Osteocyte (in vitro differentiated cells): ENCODE measurements at regions not wholly inside any gene's neighbourhood (a gene's known extent, or its start where the extent isn't known, plus 50 kb on each side); places are given as distances from the start of the nearest gene placed in this dataset.

ENCODE experiments used
- DNase-seq: peaks from one replicate; pipeline ENCODE4 v3.0.0; 2021; ENCODE audit warnings: mixed read lengths; ENCODE audit not compliant: unreplicated experiment; ENCODE audit errors: extremely low spot score
- H3K27ac Mint-ChIP-seq: one replicate; pipeline ENCODE4 v1.8.0; 2021; ENCODE audit warnings: mild to moderate bottlenecking, mixed read lengths; ENCODE audit not compliant: unreplicated experiment
- H3K27me3 Mint-ChIP-seq: one replicate; pipeline ENCODE4 v1.8.0; 2021; ENCODE audit warnings: mixed read lengths; ENCODE audit not compliant: unreplicated experiment
- H3K36me3 Mint-ChIP-seq: one replicate; pipeline ENCODE4 v1.8.0; 2021; ENCODE audit warnings: mixed read lengths; ENCODE audit not compliant: unreplicated experiment
- H3K4me1 Mint-ChIP-seq: one replicate; pipeline ENCODE4 v1.8.0; 2021; ENCODE audit warnings: mixed read lengths; ENCODE audit not compliant: unreplicated experiment
- H3K4me3 Mint-ChIP-seq: one replicate; pipeline ENCODE4 v1.8.0; 2021; ENCODE audit warnings: mild to moderate bottlenecking, moderate library complexity, mixed read lengths; ENCODE audit not compliant: unreplicated experiment
- H3K9me3 Mint-ChIP-seq: one replicate; pipeline ENCODE4 v1.8.0; 2021; ENCODE audit warnings: mixed read lengths; ENCODE audit not compliant: unreplicated experiment
- CTCF ChIP-seq: fragments of 200-600 bp; sonication (generic); IDR thresholded peaks from 2 replicates; pipeline ENCODE4 v1.5.0; 2021; ENCODE audit warnings: antibody characterized with exemption, mild to moderate bottlenecking, moderate library complexity

DNA sequence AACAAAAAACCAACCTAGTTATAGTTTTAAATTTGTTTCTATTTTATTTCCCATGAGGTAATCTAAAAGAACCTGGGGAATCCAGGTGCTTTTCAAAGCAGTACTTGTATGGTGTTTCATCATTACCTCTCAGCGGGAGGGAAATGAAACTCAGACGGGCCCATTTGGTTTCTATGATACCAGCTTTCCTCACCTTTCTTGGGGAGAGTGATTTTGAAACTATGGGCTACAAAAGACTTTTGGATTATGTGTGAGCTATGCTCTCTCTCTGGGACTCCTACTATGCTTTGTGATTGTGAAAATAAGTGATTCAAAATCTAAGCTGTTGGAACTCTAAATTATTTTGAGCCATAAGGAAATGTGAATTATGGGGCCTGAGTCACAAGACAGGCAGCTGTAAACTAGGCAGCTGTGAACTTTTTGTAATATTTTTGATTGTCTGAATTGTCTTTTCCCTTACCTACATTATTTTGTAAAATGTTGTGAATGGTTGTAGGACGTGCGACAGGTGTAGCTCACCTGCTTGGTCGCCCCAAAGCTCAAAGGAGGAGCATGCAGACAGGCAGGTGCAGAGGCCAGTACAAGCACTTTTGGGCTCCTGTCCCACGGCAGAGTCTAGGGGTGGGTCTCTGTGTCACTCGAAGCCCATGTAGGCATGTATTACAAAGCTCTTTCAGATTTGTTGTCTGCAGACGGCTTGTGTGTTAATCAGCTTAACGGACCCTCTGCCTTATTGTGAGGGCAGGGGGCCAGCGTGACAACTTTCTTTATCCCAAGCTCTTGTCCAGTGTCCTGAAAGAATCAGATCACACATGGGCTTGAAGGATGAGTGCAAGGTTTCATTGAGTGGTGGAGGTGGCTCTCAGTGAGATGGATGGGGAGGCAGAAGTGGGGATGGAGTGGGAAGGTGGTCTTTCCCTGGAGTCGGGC is 64.8 kb upstream of the BACH1 start:
- peaks cover 28% of the 10 kb centered on the region for H3K4me1 Mint-ChIP-seq
- TF ChIP-seq CTCF = no peak

DNA sequence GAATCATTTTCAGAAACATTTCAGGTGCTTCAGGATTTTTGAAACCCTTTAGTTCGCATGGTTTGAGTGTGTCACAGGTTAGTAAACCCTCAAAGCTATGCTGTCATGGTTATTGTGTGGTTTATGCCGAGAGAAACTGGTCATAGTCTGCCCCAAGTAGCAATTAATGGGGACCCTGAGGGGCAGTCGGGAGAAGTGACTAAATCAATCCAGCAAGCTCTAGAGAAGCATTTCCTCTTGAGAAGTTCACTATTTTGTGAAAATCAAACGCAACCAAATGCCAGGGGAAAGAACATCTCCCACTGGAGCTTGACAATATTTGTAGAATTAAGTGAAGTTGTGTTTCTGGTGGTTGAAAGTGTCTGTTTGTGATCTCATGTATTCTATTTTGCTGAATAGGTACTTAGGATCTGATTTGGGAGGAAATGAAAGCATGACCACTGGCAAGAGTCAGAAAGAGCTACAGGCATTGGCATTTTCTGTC is 63.0 kb upstream of the BACH1 start:
- H3K27me3 Mint-ChIP-seq = no peaks in the 10 kb centered on the region
- no peak for DNase-seq
- no peak overlapping the region for H3K27ac Mint-ChIP-seq
- peaks cover 25% of the 10 kb centered on the region for H3K4me1 Mint-ChIP-seq
- no peak for TF ChIP-seq CTCF
- no peak overlapping the region for H3K4me3 Mint-ChIP-seq
- no peaks in the 10 kb centered on the region for H3K9me3 Mint-ChIP-seq
- no peaks in the 10 kb centered on the region for H3K36me3 Mint-ChIP-seq

More for the DNA sequence above, 64.8 kb upstream of the BACH1 start:
- no peaks in the 10 kb centered on the region for H3K36me3 Mint-ChIP-seq
- DNase-seq = no peak
- no peaks in the 10 kb centered on the region for H3K9me3 Mint-ChIP-seq
- H3K27me3 Mint-ChIP-seq = no peaks in the 10 kb centered on the region
- no peak overlapping the region for H3K4me3 Mint-ChIP-seq
- H3K27ac Mint-ChIP-seq = no peak overlapping the region

GRCh38 chr21:29236201-29236600 is 62.5 kb upstream of the BACH1 start:
- no peaks in the 10 kb centered on the region for H3K27me3 Mint-ChIP-seq
- no peak overlapping the region for H3K4me3 Mint-ChIP-seq
- TF ChIP-seq CTCF = no peak
- H3K27ac Mint-ChIP-seq = no peak overlapping the region
- H3K36me3 Mint-ChIP-seq = no peaks in the 10 kb centered on the region
- H3K4me1 Mint-ChIP-seq = peaks cover 21% of the 10 kb centered on the region
- no peaks in the 10 kb centered on the region for H3K9me3 Mint-ChIP-seq
- no peak for DNase-seq

GRCh38 chr21:29237110-29238052 is 61.3 kb upstream of the BACH1 start:
- Mint-ChIP-seq H3K9me3 (no peaks in the 10 kb centered on the region), H3K27me3 (no peaks in the 10 kb centered on the region), H3K4me3 (no peak overlapping the region), H3K36me3 (no peaks in the 10 kb centered on the region), H3K4me1 (peaks cover 14% of the 10 kb centered on the region), H3K27ac (no peak overlapping the region)
- no peak for DNase-seq
- TF ChIP-seq CTCF = no peak
